AG08395 (cell line): ENCODE measurements at regions not wholly inside any gene's neighbourhood (a gene's known extent, or its start where the extent isn't known, plus 50 kb on each side); places are given as distances from the start of the nearest gene placed in this dataset.

Source experiments
- DNase-seq: peaks from one replicate; pipeline ENCODE4 v3.0.0; 2012; ENCODE audit warnings: mixed read lengths, low spot score

DNA sequence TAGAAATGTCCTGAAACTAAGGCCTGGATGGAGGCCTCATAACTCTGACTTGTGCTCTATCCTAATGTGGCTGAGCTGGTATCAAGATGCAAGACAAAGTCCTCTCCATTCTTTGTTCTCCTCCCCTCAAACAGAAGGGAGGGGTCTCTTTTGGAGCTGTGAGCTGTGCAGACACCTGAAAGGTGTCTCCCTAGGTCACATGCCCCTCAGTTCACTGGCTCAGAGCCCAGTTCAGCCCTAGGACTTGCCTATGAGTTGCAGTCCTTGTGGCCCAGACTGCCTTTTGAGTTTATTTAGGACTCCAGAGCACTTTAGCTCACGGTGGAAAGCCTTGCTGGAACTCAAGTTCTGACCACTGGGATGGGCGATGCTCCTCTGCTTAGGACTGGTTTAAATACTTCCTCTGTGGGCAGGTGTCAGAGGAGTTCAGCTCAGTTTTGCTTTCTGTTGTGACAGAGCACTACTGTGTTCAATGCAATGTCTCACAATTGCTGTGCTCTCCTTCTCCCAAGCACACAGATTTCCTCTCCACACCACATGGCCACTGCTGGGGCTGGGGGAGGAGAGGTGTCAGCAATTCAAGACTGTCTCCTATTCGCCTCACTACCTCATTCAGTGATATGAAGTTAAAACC is 84.8 kb upstream of the ZNF827 start:
- no peak for DNase-seq

GRCh38 chr4:146022541-146022940 is 83.9 kb upstream of the ZNF827 start:
- DNase-seq: no peak

GRCh38 chr4:146018247-146018646 is 79.6 kb upstream of the ZNF827 start:
- no peak for DNase-seq

GRCh38 chr4:146004730-146005129 is 66.1 kb upstream of the ZNF827 start:
- no peak for DNase-seq

DNA sequence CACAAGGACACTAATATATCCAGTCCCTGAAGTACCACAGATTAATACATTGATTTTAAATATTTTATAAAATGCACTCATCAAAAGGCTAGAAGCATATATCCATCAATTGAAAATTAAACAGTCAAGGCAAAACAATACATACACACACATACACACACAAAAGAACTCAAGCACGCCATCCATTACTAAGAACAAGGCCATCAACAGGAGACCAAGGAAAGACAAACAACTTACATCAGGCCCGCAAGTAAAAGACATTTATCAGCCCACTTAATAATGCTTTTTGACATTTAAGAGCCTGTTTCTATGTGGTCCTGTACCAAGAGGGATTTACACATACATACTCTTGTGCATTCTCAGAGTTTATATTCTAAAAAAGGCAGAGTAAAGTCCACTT is 50.0 kb upstream of the ZNF827 start:
- no peak for DNase-seq
